ENCODE measurements at regions not wholly inside any gene's neighbourhood (a gene's known extent, or its start where the extent isn't known, plus 50 kb on each side); places are given as distances from the start of the nearest gene placed in this dataset.

DNA sequence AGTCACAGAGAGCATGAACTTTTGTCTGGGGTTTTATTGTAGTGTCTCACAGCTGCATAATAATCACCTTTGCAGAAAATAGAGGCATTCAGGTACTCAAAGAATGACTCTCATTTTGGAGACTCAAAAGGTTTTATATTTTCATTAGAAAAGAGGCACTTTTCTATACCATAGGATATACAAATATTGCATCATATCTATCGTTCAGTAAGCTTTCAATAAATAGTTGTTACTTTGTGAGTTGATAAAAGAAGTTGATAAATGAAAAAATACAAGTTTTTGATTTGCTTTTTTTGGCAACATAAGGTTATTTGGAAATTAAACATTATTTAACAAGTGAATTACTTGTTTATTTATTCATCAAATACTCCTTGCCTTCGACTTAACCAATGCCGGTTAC lies 279.9 kb downstream of the ARL4A start:
- TF ChIP-seq, protein P1, sequence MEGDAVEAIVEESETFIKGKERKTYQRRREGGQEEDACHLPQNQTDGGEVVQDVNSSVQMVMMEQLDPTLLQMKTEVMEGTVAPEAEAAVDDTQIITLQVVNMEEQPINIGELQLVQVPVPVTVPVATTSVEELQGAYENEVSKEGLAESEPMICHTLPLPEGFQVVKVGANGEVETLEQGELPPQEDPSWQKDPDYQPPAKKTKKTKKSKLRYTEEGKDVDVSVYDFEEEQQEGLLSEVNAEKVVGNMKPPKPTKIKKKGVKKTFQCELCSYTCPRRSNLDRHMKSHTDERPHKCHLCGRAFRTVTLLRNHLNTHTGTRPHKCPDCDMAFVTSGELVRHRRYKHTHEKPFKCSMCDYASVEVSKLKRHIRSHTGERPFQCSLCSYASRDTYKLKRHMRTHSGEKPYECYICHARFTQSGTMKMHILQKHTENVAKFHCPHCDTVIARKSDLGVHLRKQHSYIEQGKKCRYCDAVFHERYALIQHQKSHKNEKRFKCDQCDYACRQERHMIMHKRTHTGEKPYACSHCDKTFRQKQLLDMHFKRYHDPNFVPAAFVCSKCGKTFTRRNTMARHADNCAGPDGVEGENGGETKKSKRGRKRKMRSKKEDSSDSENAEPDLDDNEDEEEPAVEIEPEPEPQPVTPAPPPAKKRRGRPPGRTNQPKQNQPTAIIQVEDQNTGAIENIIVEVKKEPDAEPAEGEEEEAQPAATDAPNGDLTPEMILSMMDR (IDR thresholded peaks at IDR 0.05): no peak
- no peak for TF ChIP-seq POLR2A (IDR thresholded peaks at IDR 0.05)

Measured in heart left ventricle (tissue), 13 donors.